ENCODE measurements at regions not wholly inside any gene's neighbourhood (a gene's known extent, or its start where the extent isn't known, plus 50 kb on each side); places are given as distances from the start of the nearest gene placed in this dataset.
"Not testable (repeated sequence)": the region's sequence is repeated elsewhere in the genome, so short reads cannot be mapped to it uniquely, and the experiment has no call there.

- no peak overlapping the region for H3K27ac ChIP-seq
- no peak for TF ChIP-seq POLR2AphosphoS5 (IDR thresholded peaks at IDR 0.05)
- no peak for TF ChIP-seq POLR2A (IDR thresholded peaks at IDR 0.05)
- TF ChIP-seq, protein P1, sequence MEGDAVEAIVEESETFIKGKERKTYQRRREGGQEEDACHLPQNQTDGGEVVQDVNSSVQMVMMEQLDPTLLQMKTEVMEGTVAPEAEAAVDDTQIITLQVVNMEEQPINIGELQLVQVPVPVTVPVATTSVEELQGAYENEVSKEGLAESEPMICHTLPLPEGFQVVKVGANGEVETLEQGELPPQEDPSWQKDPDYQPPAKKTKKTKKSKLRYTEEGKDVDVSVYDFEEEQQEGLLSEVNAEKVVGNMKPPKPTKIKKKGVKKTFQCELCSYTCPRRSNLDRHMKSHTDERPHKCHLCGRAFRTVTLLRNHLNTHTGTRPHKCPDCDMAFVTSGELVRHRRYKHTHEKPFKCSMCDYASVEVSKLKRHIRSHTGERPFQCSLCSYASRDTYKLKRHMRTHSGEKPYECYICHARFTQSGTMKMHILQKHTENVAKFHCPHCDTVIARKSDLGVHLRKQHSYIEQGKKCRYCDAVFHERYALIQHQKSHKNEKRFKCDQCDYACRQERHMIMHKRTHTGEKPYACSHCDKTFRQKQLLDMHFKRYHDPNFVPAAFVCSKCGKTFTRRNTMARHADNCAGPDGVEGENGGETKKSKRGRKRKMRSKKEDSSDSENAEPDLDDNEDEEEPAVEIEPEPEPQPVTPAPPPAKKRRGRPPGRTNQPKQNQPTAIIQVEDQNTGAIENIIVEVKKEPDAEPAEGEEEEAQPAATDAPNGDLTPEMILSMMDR (IDR thresholded peaks at IDR 0.05), result no peak
- no peaks in the 10 kb centered on the region for H3K9me3 ChIP-seq
- H3K4me3 ChIP-seq, result no peak overlapping the region
- no peak for DNase-seq (ENCODE audit: low spot score)
- intact Hi-C loops (cut with DNase I), result no loop called here
- H3K4me1 ChIP-seq (replicated peaks), result no peaks in the 10 kb centered on the region
- H3K27me3 ChIP-seq (replicated peaks; ENCODE audit: insufficient read depth), result no peaks in the 10 kb centered on the region
- no peaks in the 10 kb centered on the region for H3K36me3 ChIP-seq
Observed at GRCh38 chr10:61018146-61018545, 74.2 kb upstream of the RHOBTB1 start.

DNA sequence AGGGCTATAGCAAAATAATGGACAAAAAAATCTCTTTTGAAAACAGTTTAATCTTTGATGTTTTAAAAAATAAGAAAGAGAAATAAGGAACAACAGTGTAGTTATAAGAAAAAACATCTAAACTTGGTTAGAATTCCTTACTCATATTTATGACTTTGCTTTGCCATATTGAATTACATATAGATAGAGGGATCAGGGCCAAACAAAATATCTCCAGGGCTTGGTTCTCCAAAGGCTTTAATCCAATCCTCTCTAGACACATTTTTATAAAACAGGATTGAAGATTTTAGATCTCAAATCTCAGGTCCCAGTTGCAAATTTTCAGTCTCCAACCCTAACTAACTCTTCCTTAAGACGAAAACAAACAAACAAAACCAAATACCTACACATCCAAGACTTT lies 72.6 kb upstream of the RHOBTB1 start:
- H3K9me3 ChIP-seq, result no peaks in the 10 kb centered on the region
- no peak overlapping the region for H3K4me3 ChIP-seq
- H3K36me3 ChIP-seq, result no peaks in the 10 kb centered on the region
- no peak for DNase-seq (ENCODE audit: low spot score)
- WGBS, result 62% methylated on average over 1 of the region's 1 CpG
- H3K4me1 ChIP-seq (replicated peaks), result no peaks in the 10 kb centered on the region
- no peak overlapping the region for H3K27ac ChIP-seq
- no peaks in the 10 kb centered on the region for H3K27me3 ChIP-seq (replicated peaks; ENCODE audit: insufficient read depth)
- intact Hi-C loops (cut with DNase I), result no loop called here
- TF ChIP-seq, protein P1 (IDR thresholded peaks at IDR 0.05), result no peak
- TF ChIP-seq POLR2A (IDR thresholded peaks at IDR 0.05), result no peak
- no peak for TF ChIP-seq POLR2AphosphoS5 (IDR thresholded peaks at IDR 0.05)

DNA sequence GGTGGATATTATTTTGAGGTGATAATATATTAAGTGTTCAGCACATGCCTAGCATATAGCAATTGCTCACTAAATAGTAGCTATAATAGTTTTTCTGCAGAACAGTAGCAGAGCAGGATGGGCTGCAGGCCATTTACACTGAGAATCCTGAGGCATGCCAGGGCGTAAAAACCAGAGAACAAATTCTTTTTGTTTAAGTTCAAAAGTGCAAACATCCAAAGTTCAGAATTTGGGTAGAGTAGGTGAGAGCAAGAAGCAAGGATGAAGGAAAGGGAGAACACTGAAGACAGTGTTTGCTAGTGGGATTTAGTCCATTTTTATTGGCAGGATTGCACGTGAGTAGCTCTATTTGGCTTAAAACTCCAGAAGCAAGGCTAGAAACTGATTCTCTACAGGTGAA lies 72.0 kb upstream of the RHOBTB1 start:
- Histone ChIP-seq H3K27me3 (replicated peaks; ENCODE audit: insufficient read depth) (no peaks in the 10 kb centered on the region), H3K4me3 (no peak overlapping the region), H3K27ac (no peak overlapping the region), H3K9me3 (no peaks in the 10 kb centered on the region), H3K36me3 (no peaks in the 10 kb centered on the region), H3K4me1 (replicated peaks) (no peaks in the 10 kb centered on the region)
- no peak for DNase-seq (ENCODE audit: low spot score)
- TF ChIP-seq POLR2A (IDR thresholded peaks at IDR 0.05), result no peak
- no peak for TF ChIP-seq POLR2AphosphoS5 (IDR thresholded peaks at IDR 0.05)
- intact Hi-C loops (cut with DNase I), result no loop called here
- 41% methylated on average over 2 of the region's 2 CpGs for WGBS

- intact Hi-C loops (cut with DNase I), result no loop called here
- TF ChIP-seq POLR2AphosphoS5 (IDR thresholded peaks at IDR 0.05) (no peak), POLR2A (IDR thresholded peaks at IDR 0.05) (no peak)
- TF ChIP-seq, protein P1 (IDR thresholded peaks at IDR 0.05), result no peak
- H3K27ac ChIP-seq, result no peak overlapping the region
- H3K9me3 ChIP-seq, result no peaks in the 10 kb centered on the region
- WGBS, result 90% methylated on average over 1 of the region's 1 CpG
- no peaks in the 10 kb centered on the region for H3K4me1 ChIP-seq (replicated peaks)
- no peaks in the 10 kb centered on the region for H3K36me3 ChIP-seq
- no peak overlapping the region for H3K4me3 ChIP-seq
- DNase-seq (ENCODE audit: low spot score), result no peak
- H3K27me3 ChIP-seq (replicated peaks; ENCODE audit: insufficient read depth), result no peaks in the 10 kb centered on the region
Observed at GRCh38 chr10:61010863-61011262, 66.9 kb upstream of the RHOBTB1 start.

- H3K27me3 ChIP-seq (replicated peaks; ENCODE audit: insufficient read depth); H3K36me3 ChIP-seq; H3K4me3 ChIP-seq; H3K4me1 ChIP-seq (replicated peaks); DNase-seq (ENCODE audit: low spot score); intact Hi-C loops (cut with DNase I); H3K9me3 ChIP-seq; H3K27ac ChIP-seq: not testable (repeated sequence)
- 99% methylated on average over 3 of the region's 3 CpGs for WGBS
Observed at GRCh38 chr10:61003069-61003468, 59.1 kb upstream of the RHOBTB1 start.

- no peaks in the 10 kb centered on the region for H3K4me1 ChIP-seq (replicated peaks)
- intact Hi-C loops (cut with DNase I), result no loop called here
- no peaks in the 10 kb centered on the region for H3K9me3 ChIP-seq
- peak overlapping the region in 1 of 2 donors; percentile 18 for H3K27ac ChIP-seq
- no peak for DNase-seq (ENCODE audit: low spot score)
- H3K4me3 ChIP-seq, result peak overlapping the region; percentile 41 to 43
- WGBS, result 63% methylated on average over 11 of the region's 18 CpGs
- no peaks in the 10 kb centered on the region for H3K27me3 ChIP-seq (replicated peaks; ENCODE audit: insufficient read depth)
- H3K36me3 ChIP-seq, result no peaks in the 10 kb centered on the region
- TF ChIP-seq, protein P1 (IDR thresholded peaks at IDR 0.05), result no peak
- TF ChIP-seq POLR2A (IDR thresholded peaks at IDR 0.05) (no peak), POLR2AphosphoS5 (IDR thresholded peaks at IDR 0.05) (no peak)
Observed at GRCh38 chr10:61001731-61002122, 57.7 kb upstream of the RHOBTB1 start.

Data from prostate gland (tissue), 2 donors.